GM19452 (cell line): ENCODE measurements at regions not wholly inside any gene's neighbourhood (a gene's known extent, or its start where the extent isn't known, plus 50 kb on each side); places are given as distances from the start of the nearest gene placed in this dataset.
"Not testable (repeated sequence)": the region's sequence is repeated elsewhere in the genome, so short reads cannot be mapped to it uniquely, and the experiment has no call there.

Experiments used
- ATAC-seq: cut with Tn5 transposase; IDR thresholded peaks from one replicate; pipeline ENCODE4 v1.9.1; 2021; ENCODE audit not compliant: unreplicated experiment

GRCh38 chr6:93701526-93701925 is 282.2 kb upstream of the EPHA7 start:
- no peak for ATAC-seq

GRCh38 chr6:93685494-93685893 is 266.1 kb upstream of the EPHA7 start:
- no peak for ATAC-seq

DNA sequence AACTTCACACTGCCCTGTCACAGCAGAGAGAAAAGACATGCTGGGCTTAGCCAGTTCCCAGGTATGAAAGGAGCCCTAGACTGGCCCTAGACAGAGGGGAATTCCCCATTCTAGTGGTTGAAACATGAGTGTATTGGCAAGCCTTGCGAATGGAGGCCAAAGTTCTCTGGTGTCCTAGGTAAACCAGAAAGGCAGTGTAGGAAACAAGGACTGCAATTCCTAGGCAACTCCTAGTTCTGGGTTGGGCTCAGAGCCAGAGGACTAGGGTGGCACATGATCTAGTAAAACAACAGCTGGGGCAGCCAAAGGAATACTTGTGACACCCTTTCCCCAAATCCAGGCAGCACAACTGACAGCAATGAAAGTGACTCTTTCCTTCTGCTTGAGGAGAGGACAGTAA is 265.0 kb upstream of the EPHA7 start:
- no peak for ATAC-seq

- no peak for ATAC-seq
These were observed 260.5 kb upstream of the EPHA7 start for GRCh38 chr6:93679836-93680235.

DNA sequence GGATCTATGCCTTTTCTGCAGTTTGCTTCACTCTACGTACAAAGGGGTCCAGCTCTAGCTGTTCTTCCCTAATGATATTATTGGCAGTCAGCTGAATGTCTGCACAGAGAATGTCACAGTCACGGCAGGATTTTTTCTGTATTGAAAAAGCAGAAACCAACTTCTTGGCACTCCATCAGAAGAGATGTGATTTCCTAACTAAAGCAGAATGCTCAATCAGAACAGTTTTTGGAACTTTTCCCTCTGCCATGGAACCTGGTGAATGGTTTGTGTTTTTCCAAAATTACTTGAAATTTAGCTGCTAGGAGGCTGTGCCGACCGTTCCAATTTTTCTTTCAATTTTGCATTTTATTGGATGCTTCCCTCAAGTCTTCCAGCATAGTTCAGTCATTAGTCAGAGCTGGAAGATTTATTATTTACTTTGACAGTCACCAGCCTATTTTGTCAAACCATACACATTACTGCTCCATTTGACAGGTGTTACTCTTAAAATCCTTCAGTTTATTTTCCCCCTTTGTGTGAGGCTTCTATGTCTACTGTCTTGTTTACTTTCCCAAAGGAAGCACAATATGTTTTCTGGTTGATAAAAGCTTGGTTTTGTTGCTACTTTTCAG is 259.6 kb upstream of the EPHA7 start:
- ATAC-seq, result no peak

DNA sequence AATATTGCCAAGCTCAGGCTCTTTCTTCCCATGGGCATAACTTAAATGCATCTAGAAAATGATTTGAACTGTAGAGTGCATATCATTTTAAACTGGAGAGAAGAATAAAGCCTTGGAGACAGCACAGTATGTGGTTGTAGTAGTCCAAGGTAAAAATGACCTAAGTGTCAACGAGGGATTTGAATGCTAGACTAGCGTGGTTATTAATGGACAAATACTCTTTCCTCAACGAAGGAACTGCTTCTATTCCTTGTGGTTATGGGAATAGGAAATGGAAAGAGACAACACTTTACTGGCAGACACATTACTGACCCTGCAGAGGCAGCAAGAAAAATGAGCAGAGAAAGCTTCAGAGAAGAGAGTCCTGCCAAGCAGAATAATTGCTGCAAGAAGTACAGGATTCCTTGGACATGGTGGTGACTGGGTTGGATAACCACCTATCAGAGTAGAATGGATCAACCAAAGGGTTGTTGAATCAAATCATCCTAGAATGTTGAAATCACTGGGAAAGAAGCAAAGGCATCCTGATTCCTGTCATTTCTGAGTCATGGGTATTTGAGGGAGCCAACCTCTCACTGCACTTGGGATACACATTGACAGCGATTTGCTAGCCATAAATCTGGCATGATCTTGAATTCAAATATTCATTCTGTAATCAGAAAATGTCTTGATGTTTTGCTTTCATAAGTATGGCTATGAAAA is 258.1 kb upstream of the EPHA7 start:
- no peak for ATAC-seq

DNA sequence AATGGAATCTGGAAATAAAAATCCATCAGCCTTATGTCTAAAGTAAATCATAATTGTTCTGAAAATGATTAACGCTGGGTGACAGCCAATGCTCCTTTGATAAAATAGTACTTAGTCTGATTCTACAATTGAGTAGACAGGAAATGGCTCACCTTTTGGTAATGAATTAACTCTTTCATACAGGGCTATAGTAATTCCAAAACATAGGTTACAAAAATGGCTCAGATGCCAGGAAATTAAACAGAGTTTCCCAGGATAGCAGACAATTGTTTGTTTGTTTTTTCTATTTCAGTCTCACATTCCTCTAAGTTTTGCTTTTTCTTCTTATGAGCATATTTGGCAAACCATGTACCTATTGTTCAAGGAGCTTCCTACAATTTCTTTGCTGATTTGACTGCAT is 257.2 kb upstream of the EPHA7 start:
- ATAC-seq, result no peak

DNA sequence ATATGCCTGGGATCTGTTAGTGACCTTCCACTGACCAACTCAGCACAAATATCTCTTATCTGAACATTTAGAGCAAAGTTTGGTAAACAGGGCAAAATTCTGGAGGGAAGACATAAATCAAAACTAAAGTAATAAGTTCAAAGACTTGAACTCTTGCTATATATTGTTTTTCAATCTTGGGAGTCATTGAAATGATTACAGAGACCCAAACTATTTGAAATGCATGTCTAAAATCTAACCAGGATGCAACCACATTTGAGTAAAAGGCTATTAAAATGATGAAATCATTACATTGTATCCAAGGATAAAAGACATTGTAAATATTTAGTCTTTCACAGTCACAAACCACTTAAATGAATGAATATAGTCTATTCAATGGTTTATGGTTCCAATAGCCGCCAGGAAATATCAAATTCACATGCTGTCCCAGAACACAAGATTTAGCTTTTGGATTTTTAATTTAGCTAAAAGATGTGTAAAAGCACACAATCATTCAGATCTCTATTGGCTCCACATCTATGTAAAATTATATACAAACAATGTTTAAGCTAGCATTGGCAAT is 256.6 kb upstream of the EPHA7 start:
- ATAC-seq, result no peak

DNA sequence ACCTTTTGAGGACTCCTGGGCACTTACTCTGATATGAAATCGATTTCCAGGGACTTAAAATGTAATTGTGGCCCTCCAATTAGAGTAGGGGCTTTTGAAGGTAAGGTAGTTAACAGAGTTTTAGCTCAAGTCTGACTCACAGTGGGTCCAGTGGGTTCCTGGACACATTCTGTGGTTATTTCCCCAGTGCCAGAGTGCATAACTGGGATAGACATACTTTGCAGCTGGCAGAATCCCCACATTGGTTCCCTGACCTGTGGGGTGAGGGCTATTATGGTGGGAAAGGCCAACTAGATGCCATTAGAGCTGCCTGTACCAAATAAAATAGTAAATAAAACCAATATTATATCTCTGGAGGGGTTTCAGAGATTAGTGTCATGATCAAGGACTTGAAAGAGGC is 243.8 kb upstream of the EPHA7 start:
- ATAC-seq, result no peak

DNA sequence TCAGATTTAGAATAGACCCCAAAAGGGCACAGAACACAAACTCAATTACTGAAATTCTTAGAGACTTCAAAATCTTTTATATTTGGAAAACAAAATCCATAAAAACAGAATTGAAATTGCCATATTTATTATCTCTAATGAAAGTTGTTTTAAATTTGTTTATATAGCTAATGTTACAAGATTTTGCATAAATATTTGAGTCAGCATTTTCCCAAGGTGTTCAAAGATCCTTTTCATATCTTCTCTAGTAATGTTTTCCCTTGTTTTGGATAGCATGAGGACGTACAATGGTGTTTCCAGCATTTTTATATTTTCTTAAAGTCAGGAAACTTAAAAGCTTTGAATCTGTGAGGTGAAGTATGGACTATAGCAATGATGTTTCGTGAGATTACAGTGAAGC is 235.2 kb upstream of the EPHA7 start:
- ATAC-seq, result no peak

DNA sequence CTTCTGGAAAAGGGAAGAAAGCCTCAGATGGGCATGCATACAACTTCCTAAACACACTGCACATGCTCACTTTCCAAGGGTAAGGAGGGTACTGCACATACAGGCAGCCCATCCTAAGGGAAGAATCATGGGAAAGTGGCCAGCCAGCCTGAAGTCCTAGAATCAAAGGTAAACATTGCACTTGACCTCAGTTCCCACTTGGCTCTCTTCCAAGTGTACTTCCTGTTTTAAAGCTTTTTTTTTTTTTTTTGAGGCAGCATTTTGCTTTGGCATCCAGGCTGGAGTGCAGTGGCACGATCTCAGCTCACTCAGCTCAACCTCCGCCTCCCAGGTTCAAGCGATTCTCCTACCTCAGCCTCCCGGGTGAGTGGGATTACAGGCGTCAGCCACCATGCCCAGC is 225.3 kb upstream of the EPHA7 start:
- no peak for ATAC-seq

GRCh38 chr6:93639126-93639525 is 219.8 kb upstream of the EPHA7 start:
- no peak for ATAC-seq

- not testable (repeated sequence) for ATAC-seq
These were observed 217.8 kb upstream of the EPHA7 start for GRCh38 chr6:93636987-93637664.

DNA sequence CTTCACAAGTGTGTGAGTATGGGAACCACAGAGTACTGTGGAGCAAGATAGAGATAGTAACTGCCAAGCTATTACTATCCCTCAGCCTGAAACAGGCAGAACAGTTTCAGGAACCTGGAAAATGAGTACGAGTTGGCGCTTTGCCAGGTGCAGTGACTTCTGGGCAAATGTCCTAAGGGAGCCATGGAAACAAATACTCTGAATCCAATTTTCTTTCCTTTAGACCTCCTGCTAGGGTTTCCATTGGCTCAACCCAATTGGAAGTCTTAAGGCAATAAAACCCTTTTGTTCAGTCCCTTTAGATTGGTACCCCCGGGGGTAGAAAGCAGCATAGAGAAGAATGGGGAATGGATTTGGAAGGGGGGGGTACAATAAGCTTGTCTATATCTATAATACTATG is 205.0 kb upstream of the EPHA7 start:
- ATAC-seq, result no peak

- no peak for ATAC-seq
These were observed 202.1 kb upstream of the EPHA7 start for GRCh38 chr6:93621442-93621841.

GRCh38 chr6:93604951-93605350 is 185.6 kb upstream of the EPHA7 start:
- no peak for ATAC-seq

- ATAC-seq, result no peak
These were observed 173.1 kb upstream of the EPHA7 start for GRCh38 chr6:93592417-93592816.

- ATAC-seq, result no peak
These were observed 166.9 kb upstream of the EPHA7 start for GRCh38 chr6:93586306-93586705.

DNA sequence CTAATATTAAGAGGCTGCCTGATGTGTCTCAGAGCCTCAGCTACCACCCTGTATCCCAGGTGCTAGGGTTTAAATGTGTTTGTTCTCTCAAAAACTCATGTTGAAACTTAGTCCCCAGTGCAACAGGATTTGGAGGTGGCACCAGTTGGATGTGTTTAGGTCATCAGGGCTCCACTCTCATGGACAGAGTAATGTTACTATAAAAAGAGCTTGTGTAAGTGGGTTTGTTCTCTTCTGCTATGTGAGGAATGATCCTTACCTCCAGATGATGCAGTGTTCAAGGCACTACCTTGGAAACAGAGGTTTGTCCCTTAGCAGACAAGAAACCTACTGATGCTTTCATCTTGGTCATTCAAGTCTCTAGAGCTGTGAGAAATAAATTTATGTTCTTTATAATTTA is 164.9 kb upstream of the EPHA7 start:
- no peak for ATAC-seq

- no peak for ATAC-seq
These were observed 162.0 kb upstream of the EPHA7 start for GRCh38 chr6:93581371-93581770.

DNA sequence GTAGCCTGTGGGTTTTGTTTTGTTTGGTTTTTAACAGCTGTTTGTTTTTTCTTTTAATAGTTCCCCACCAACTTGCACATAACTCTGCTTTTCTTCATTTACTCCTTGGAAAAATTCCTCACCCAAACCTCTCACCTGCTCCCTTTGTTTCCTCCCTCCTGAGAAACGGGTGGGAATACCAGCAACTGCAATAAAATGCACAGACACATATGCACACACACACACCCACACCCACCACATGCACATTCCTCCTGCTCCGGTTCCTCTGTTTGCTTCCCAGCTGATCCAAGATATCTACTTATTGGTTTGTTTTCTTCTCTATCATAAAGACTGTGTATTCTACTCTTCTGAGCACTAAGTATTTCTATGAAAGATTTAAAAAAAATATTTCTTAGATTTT is 161.1 kb upstream of the EPHA7 start:
- ATAC-seq, result no peak
